NOMO-1 treated with dmso at 0.1 percent for 144 hours (cell line): ENCODE measurements at regions not wholly inside any gene's neighbourhood (a gene's known extent, or its start where the extent isn't known, plus 50 kb on each side); places are given as distances from the start of the nearest gene placed in this dataset.
A peak's percentile ranks its signal among the peaks of the same experiment; 100 is the strongest.

Source experiments
- DNase-seq: peaks from one replicate; lab custom pipeline; 2025; ENCODE audit not compliant: unreplicated experiment; lab: John Stamatoyannopoulos, UW

GRCh38 chr10:121167534-121168243 lies 316.5 kb downstream of the WDR11 start:
- no peak for DNase-seq

GRCh38 chr10:121168545-121169216 lies 317.5 kb downstream of the WDR11 start:
- DNase-seq, result no peak

- no peak for DNase-seq
Measured at GRCh38 chr10:121169406-121169805, 318.2 kb downstream of the WDR11 start.

- peak; percentile 9 for DNase-seq
Measured at GRCh38 chr10:121171825-121172787, 320.9 kb downstream of the WDR11 start.

- DNase-seq, result no peak
Measured at GRCh38 chr10:121179006-121179405, 327.8 kb downstream of the WDR11 start.

- no peak for DNase-seq
Measured at GRCh38 chr10:121182219-121182618, 331.1 kb downstream of the WDR11 start.

- no peak for DNase-seq
Measured at GRCh38 chr10:121183236-121183635, 332.1 kb downstream of the WDR11 start.

GRCh38 chr10:121183707-121184106 lies 332.5 kb downstream of the WDR11 start:
- no peak for DNase-seq

- DNase-seq, result no peak
Measured at GRCh38 chr10:121185816-121186455, 334.8 kb downstream of the WDR11 start.

GRCh38 chr10:121187391-121187790 lies 336.2 kb downstream of the WDR11 start:
- DNase-seq, result no peak

- DNase-seq, result no peak
Measured at GRCh38 chr10:121188005-121188404, 336.8 kb downstream of the WDR11 start.

GRCh38 chr10:121189066-121189465 lies 337.9 kb downstream of the WDR11 start:
- no peak for DNase-seq

- no peak for DNase-seq
Measured at GRCh38 chr10:121194696-121195523, 343.7 kb downstream of the WDR11 start.

- DNase-seq, result no peak
Measured at GRCh38 chr10:121195524-121195910, 344.4 kb downstream of the WDR11 start.

- DNase-seq, result no peak
Measured at GRCh38 chr10:121199081-121199480, 347.9 kb downstream of the WDR11 start.

- DNase-seq, result no peak
Measured at GRCh38 chr10:121205625-121206024, 354.5 kb downstream of the WDR11 start.

- no peak for DNase-seq
Measured at GRCh38 chr10:121211446-121211845, 360.3 kb downstream of the WDR11 start.

- no peak for DNase-seq
Measured at GRCh38 chr10:121213437-121213836, 362.3 kb downstream of the WDR11 start.

GRCh38 chr10:121216295-121216694 lies 365.1 kb downstream of the WDR11 start:
- DNase-seq, result no peak

GRCh38 chr10:121216721-121217181 lies 365.6 kb downstream of the WDR11 start:
- no peak for DNase-seq
